ENCODE measurements at regions not wholly inside any gene's neighbourhood (a gene's known extent, or its start where the extent isn't known, plus 50 kb on each side); places are given as distances from the start of the nearest gene placed in this dataset.

DNA sequence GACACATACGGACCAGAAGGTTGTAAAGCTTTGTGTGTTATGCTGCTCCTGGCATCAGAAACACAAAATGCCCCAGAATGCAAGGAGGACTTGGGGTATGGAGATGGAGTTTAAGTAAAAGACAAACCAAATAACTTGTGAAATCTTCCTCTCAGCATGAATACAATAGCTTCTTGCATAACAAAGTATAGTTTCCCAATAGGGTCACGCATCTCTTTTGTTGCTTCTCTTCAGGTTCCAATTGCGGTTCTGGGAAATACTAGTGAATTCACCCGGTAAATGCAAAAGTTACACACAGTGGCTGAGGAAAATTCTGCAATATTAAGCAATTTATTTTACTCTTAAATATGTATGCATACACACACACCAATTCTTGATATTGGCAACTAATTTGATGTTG, 339.2 kb upstream of the EPHA4 start:
- no peak for TF ChIP-seq EZH2 (IDR thresholded peaks at IDR 0.05; ENCODE audit: insufficient read depth, poor library complexity, severe bottlenecking)
- no peak for TF ChIP-seq EZH2phosphoT487 (IDR thresholded peaks at IDR 0.05; ENCODE audit: insufficient read depth, low read depth)
